Tongue (tissue), 1 donor: ENCODE measurements at regions not wholly inside any gene's neighbourhood (a gene's known extent, or its start where the extent isn't known, plus 50 kb on each side); places are given as distances from the start of the nearest gene placed in this dataset.

Experiments
- DNase-seq: peaks from one replicate; pipeline ENCODE4 v3.0.0-alpha.2; 2015

DNA sequence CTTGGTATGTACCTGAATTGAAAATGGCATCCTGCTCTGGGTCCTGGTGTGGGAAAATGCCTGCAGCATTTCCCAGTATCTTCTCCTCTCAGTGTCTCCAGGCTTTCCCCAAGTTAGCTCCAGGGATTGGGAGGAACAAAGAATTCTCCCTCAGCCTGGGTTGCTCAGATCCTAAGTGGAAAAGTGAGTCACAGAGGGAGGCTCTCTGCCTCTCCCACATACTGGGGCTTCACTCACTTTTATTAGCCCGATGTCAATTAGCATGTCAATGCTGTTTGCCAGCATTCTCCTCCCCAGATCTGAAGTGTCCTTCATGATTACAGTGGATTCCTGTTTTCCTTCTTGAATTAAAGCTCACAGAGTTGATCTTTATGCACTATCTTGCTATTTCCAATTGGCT, 655.0 kb downstream of the EPHA3 start:
- DNase-seq, result no peak

DNA sequence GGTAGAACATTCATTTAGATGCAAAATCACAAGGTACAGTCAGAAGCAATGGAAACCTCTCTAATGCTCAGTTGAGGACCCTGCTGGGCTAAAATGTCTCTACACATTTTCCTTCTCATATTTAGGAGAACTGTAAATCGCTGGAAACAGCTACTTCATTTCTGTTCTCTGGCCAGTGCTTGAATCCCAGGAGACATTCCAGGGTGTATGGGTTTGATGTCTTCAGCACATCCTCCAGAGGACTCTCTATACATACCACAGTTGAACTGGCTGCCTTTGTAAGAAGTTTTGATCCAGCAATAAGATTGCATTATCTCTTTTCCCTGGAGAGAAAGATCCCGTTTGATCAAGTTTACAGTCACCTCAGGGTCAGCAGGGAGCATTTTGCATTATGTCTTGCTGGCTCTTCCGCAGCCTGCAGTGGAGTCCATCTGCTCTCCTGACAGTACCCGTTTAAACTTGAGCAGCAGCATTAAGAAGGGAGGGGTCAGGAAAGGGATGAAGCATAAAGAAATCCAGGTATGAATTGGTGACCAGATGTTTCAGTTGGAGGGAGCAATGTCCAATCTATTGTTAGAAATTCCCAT, 676.0 kb downstream of the EPHA3 start:
- peak; percentile 26 for DNase-seq

DNA sequence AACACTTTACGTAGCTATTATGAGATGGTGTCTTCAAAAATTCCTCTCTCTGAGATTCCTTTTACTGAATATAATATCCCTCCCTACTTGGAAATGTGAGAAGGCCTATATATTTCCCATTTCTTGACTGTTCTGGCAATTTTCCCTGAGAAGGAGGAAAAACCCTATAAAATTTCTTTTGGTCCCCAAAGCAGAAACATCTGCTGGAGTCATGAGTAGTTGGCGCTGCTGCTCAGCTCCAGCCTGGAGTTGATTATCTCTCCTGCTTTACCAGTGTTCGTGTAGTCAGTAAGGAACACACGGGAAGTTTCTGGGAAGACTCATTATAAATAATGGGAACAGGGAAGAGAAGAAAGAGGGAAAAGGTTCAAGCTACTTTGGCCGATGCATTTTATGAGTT, 680.1 kb downstream of the EPHA3 start:
- peak; percentile 83 for DNase-seq

DNA sequence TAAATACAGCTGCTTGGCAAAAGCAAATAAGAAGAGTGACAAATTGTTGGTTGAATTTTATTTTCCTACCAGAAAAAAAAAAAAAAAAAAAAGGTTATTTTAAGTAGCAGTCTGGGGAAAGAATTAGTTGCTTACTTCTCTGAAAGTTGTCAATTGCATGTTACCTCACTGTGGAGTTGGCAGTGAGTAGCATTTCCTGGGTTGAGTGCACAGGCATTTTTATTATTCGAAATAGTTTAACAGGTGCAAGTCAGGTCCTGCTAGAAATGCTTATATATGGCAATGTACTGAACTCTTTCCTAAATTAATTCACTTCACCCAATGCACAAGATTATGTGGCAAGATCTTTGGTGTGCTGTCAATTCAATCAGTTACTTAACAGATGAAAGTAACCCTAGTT, 680.6 kb downstream of the EPHA3 start:
- peak; percentile 35 for DNase-seq

DNA sequence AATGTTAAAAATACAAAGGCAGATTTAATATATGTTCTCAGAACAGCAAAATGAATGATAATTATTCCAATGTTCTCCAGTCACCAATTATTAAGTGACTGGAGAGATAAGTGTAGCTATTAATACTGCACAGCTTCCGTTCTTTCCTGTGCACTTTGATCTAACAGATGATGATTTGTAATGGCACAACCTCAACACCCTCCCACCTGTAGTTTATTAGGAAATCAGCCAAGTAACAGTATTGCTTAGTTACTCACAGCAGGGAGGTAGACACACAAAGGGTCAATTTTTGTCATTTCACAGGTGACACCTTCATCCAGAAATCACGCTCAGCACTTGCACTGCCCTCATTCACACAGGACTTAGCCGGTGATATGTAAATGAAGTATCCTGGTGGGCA, 688.1 kb downstream of the EPHA3 start:
- DNase-seq, result no peak

DNA sequence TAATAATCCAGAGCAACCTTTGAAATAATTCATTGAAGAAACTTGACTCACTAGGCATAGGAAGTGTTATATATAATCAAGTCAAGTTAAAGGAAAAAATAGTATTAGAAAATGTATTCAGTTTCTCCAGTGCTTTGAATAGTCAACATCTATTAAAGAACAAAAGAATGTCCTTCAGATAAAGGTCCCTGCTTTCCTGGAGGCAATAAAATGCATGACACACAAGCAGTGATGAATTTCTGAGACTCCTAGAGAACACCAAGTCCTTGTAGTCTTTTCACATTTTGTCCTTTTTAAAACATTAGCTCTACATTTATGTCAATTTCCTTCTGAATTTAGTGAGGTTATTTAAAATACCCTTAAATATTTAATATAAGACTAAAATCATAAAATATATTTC, 695.5 kb downstream of the EPHA3 start:
- no peak for DNase-seq

DNA sequence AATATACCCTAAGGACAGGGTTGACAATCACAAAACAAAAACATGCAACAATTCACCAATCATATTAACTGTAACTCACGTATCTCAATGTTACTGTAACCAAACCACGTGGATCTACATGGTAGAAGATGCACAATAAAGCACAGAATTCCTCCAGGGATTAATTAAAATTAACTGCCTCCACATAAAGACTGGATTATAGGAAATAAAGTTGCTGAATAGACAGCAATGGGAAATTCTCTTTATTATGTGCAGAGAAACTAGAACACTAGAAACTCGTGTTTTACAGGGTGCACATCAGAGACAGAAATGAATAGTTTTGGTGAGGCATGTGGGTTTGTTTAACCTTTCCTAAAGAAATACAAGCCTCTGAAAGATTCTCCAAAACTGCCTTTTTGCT, 696.3 kb downstream of the EPHA3 start:
- no peak for DNase-seq

DNA sequence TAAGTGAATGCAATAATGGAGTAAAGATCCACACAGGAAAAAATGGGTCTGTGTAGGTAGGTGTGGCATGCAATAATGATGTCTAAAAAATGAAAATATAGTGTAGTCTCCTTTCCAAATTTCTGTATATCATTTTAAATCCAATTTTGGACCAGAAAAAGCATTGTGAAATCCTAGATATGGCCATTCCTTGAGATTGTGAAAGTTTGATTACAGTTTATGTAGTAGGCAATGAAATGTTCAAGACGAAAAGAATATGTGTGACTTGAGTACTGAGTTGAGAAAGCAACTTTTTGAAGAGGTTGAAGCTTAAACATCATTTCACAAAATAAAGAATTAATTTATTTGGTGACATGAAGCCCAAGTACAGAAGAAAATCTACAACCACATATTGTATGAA, 698.7 kb downstream of the EPHA3 start:
- no peak for DNase-seq

DNA sequence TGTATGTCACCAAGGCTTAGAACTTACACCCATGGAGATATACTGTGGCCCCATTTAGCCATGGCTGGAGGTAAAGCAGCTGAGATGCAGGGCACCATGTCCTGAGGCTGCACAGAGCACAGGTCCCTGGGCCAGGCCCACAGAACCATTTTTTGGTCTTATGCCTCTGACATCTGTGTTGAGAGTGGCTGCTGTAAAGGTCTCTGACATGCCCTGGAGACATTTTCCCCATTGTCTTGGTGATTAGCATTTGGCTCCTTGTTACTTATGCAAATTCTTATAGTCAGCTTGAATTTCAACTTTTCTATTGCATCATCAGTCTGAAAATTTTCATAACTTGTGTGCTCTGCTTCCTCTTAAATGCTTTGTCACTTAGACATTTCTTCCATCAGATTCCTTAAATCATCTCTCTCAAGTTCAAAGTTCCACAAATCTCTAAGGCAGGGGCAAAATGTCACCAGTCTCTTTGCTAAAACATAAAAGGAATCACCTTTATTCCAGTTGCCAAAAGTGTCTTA, 701.3 kb downstream of the EPHA3 start:
- no peak for DNase-seq

DNA sequence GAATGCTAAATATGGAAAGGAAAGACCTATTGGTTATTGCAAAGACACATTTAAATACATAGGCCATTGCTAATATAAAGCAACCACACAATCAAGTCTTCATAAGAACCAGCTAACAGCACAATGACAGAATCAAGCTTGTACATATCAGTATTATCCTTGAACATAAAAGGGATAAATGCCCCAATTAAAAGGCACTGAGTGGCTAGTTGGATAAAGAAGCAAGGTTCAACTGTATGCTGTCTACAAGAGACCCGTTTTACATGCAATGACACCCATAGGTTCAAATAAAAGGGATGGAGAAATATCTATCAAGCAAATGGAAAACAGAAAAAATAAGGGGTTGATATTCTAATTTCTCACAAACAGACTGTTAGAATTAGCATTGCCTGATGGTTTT, 706.1 kb downstream of the EPHA3 start:
- no peak for DNase-seq

DNA sequence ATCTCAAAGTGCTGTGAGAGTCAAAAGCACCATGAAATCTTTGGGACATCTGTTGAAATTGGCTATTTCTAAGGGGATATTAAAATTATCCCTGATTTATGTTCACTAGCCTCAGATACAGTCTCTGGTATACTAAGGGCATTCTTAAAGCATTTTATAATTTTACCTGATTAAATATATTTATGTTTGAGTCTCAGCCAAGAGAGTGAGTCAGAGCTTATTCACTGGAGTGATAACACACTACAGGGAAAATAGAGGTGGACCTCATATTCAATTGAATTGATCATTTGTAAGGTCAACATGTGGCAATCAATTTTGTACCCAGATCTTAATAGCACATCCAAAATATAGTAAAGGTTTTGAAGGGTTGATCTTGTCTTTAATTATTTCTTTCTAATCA, 733.6 kb downstream of the EPHA3 start:
- no peak for DNase-seq

DNA sequence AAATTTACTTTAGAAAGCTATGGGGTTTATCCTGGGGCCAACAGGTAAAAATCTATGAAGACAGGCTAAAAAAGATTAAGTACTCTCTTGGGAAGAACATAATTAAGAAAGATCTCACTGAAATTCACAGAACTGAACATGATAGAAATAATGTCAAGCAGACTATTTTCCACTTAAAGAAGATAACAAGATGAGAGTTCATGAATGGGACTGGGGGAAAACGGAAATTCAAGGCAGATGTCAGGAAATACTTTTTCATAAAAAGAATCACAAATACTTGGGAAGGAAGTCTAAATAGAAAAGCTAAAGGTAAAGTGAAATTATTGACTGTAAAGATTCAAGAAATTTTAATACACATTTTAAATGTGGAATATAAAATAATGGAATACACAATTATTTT, 737.6 kb downstream of the EPHA3 start:
- no peak for DNase-seq

DNA sequence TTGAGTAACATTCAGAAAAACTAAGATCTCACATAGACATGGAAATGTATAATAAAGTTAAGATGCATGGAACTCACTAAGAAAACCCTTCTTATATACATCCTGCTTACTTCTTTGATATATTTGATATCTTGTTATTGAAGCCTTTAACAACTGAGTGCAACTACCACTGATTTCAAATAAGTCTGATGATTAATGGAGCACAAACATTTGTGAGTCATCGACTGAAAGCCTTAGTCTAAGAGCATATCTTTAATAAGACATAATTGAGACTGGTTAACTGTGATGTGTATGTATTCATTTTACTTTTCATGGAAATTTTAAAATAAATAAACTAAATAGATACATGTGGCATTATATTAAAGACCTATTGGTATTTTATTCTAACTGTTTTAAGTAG, 740.5 kb downstream of the EPHA3 start:
- no peak for DNase-seq

DNA sequence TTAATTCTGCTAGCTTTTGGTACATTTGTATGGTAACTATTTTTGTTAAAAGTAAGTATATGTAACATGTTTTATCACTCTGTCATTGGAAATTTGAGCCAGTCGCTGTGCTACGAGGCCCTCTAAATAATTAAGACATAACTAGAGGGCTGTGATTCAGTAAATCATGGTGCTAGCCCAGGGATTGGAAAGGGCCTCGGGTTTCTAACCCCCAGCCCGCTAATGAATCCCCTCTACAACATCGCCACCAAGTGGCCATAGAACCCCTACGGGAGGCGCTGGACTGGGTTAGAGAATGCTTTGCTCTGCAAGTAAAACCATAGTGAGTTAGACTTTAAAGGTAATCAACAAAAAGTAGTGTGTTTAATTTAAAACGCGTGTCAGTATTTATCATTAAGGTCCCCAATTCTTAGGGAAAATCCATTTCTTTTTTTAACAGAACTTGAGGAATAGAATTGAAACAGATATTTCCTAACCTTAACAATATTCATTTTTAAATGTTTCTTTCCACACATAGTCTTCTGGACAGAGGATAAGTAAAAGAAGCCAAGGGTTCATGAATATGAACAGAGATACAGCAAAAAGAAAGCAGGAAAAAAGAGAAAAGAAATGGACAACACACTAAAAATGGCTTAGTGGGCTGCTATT, 744.7 kb downstream of the EPHA3 start:
- DNase-seq, result peak; percentile 69

DNA sequence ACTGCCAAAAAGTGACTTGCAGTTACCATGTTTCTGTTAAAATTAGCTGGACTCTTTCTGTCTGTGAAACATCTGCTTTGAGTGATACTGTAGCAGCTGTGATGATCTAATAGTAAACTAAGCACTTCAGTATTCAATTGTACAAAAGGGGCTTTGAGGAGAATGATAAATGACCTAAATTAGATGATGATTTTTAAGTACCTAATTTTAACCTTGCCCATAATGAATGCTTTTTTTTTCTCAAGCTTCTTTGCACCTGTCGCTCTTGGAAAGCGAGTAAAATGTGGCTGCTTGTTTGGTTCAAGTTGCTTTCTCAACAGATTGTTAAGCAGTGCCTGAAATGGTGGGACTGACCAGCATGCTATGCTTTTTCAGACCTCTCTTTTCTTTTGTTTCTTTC, 752.3 kb downstream of the EPHA3 start:
- peak; percentile 75 for DNase-seq

DNA sequence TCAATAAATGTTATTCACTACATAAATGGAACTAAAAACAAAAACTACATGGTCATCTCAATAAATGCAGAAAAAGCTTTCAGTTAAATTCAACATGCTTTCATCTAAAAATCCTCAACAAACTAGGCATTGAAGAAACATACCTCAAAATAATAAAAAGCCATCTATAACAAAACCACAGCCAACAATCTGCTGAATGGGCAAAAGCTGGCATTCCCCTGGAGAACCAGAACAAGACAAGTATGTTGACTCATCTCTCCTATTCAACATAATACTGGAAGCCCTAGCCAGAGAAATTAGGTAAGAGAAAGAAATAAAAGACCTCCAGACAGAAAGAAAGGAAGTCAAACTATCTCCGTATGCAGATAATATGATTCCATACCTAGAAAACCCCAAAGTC, 759.9 kb downstream of the EPHA3 start:
- DNase-seq, result no peak

DNA sequence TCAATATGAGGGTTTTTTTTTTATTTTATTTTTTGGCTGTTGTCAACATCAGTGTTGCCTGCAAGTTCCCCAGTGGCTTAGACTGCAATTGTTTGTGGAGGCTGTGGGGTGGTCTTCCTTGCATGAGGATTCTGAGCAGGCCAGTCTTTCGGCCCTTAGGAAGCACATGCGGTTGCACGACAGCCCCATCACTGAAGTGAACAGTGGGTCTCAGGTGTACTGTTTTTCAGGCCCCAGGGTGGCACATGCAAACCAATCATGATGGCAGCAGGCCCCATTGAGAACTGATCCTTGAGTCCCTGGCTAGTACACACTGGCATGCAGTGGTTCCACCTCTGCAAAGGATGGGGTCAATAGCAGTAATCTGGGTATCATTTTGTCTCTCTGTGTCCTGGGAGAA, 768.7 kb downstream of the EPHA3 start:
- DNase-seq, result no peak

DNA sequence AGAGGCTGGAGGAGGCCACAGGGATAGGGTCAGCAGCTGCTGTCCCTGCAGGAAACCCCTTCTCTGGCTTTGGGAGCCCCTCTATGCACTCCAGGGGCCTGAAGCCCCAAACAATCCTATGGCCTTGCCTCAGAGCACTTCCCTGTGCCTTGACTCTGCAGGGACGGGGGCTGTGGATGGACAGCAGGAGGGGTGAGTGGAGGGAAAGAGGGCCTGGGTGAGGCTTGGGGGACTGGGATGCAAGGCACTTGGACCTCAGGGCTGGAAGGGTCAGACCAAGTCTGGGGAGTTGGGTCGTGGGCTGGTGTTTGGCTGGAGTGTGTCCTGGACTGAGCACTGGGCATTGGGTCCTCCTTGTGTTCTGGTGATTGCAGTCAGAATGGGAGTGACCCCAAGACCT, 769.8 kb downstream of the EPHA3 start:
- DNase-seq, result no peak

DNA sequence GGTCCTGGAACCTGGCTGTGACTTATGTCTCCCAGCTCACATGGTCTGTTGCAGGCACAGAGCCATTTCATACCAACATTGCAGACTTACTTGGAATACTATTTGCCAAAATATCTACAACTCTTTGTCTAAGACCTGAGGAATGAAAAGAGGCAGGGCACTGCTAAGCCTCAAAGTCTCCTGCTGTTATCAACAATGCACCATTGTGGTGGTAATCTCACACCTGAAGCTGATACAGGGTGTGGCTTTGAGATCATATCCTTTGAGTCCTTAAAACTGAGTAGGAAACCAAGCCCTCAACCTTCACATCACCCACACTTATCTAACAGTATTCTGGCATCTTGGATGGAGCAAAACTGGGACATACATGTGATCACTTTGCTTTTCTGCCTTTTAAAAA, 782.0 kb downstream of the EPHA3 start:
- DNase-seq, result no peak

DNA sequence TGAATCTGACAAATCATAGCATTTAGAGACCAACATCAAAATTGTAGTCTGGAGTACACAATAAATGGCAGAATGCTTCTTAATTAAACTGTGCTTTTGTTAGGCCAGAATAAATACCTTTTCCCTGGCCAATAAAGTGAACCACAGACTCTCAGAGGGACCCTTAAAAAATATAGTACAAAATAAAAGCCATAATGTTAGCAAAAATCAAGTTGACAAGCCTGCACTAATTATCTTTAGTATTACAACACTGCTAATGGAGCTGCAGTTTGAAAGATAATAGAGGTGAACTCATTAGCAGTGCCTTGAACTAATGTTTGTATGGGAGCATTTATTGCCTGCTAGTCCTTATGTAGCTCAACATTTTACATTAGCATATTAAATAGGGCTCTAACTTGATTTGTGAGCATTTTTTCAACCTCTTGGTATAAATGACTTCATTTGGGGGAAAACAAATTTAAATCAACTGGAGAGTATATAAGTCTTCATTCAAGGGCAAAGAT, 801.3 kb downstream of the EPHA3 start:
- no peak for DNase-seq

DNA sequence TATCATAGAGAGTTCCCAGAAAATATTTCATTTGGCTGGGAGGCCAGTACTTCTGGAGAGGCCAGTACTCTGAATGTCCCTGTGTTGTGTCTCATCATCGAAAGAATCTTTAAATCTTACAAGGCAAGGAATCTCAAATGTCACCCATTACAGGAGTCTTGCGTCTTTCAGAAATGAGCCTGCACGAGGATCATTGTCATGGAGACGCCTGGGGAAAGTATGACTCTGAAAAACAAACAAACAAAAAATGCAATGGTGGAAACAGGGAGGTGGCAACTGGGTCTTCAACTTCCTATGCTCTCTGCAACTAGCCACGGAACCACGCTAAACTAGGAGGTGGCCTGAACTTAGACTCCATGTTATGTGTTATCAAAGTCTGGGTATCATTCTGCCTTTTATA, 804.6 kb downstream of the EPHA3 start:
- DNase-seq, result no peak

DNA sequence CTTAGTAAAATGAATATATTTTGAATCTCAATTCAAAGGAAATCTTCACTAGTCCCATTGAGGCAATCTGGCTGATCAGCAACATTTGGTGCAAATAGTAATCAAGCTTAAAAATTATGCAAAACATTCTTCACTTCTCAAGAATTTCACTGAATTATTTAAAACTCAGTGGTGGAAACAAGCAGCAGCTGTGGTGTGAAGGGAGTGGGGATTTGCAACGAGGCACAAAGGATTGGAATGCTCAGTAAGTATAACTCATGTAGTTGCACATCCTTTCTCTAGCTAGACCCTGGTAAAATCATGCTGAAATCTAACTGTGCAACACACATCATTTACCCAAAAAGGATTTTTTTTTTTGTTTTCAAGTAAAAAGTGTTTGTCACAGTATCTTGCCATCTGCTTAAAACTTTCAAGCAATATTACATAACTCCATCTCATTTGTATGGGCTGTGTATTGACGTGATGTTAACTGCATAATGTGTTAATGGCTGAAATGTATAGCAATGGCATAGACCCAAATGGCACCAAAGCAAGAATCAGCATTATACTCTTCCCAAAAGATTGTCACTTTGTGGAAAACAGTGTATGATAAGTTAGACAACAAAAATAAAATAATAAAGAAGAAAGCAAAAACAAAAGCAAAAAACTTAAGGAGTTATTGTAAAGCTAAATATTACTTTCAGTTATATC, 816.6 kb downstream of the EPHA3 start:
- no peak for DNase-seq

DNA sequence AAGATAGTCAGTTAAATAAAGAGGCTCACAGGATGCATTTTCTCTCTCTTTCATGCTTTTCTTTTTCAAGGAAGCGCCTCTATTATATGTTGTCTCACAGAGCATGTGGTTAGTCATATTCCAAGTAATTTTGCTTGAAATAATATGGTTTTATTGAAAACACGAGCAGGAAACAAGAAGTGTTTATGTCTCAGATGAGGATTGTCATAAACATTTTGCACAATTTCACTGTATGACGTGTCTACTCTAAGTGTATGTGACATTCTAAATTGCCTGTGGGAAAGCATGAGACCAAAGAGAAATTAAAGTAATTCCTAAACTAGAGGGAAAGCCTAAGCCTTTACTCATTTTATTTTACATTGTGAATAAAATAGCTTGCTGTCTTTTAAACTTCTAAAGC, 818.6 kb downstream of the EPHA3 start:
- peak; percentile 25 for DNase-seq

DNA sequence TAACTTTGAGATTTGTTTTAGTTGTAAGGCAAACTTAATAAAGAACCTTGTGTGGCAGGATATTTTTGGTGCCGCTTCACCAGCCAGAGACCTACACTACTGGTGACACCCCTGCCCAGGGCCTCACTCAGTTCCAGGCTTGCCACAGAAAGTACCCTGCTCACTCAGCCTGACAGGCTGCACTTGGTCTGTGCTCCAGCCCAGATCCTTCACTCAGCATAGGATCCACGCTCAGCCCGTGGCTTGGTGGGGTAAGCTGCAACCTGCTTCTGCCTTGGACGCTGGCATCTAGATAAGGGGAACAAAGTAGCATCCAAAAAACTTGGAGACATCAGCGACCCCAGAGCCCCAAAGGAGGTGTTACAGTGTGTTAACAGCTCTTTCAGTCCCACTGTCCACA, 825.5 kb downstream of the EPHA3 start:
- DNase-seq, result no peak
